ENCODE measurements at regions not wholly inside any gene's neighbourhood (a gene's known extent, or its start where the extent isn't known, plus 50 kb on each side); places are given as distances from the start of the nearest gene placed in this dataset.

DNA sequence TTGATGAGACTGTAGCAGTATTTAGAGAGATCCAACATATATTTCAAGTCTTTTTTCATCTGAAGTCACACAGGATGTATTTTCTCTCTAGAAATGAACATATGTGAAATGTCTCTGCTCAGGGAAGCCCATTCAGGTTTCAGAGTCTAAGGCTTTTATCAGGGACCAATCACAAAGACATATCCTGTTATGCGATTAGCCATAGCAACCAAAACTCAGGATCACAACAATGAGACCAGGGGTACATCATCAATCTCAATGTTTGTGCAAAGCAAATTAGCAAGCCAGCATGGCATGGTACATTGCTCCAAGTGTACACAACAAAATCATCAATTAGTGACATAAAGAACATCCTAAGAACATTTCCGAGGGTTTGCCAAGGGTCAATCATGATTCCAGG is 99.2 kb upstream of the AMN1 start:
- no peaks in the 10 kb centered on the region for H3K27me3 ChIP-seq (ENCODE audit: control insufficient read depth, insufficient read depth, low read length, poor library complexity, severe bottlenecking)
- H3K9me3 ChIP-seq (ENCODE audit: control insufficient read depth, low read length): peaks cover 28% of the 10 kb centered on the region
- H3K4me1 Mint-ChIP-seq: no peaks in the 10 kb centered on the region
- no peak overlapping the region for H3K4me3 ChIP-seq (ENCODE audit: low read length)
- H3K36me3 Mint-ChIP-seq (ENCODE audit: low read depth): peaks cover 13% of the 10 kb centered on the region
- H3K27ac Mint-ChIP-seq: no peak overlapping the region
- no peak overlapping the region for H3K4me3 Mint-ChIP-seq
- H3K36me3 ChIP-seq (ENCODE audit: control insufficient read depth, insufficient read depth, low read length): no peaks in the 10 kb centered on the region
- no peak overlapping the region for H3K9ac ChIP-seq (ENCODE audit: extremely low read depth, low read length, poor library complexity, severe bottlenecking)
- peaks cover 86% of the 10 kb centered on the region for H3K9me3 Mint-ChIP-seq
- H3K27me3 Mint-ChIP-seq (ENCODE audit: insufficient read depth): no peaks in the 10 kb centered on the region
- TF ChIP-seq, protein P1, sequence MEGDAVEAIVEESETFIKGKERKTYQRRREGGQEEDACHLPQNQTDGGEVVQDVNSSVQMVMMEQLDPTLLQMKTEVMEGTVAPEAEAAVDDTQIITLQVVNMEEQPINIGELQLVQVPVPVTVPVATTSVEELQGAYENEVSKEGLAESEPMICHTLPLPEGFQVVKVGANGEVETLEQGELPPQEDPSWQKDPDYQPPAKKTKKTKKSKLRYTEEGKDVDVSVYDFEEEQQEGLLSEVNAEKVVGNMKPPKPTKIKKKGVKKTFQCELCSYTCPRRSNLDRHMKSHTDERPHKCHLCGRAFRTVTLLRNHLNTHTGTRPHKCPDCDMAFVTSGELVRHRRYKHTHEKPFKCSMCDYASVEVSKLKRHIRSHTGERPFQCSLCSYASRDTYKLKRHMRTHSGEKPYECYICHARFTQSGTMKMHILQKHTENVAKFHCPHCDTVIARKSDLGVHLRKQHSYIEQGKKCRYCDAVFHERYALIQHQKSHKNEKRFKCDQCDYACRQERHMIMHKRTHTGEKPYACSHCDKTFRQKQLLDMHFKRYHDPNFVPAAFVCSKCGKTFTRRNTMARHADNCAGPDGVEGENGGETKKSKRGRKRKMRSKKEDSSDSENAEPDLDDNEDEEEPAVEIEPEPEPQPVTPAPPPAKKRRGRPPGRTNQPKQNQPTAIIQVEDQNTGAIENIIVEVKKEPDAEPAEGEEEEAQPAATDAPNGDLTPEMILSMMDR (conservative IDR thresholded peaks at IDR 0.05): no peak
- DNase-seq: no peak
- WGBS, 2 experiments (ENCODE audit: insufficient coverage in 1 of 2, insufficient read length in 1 of 2): 92 to 97% methylated on average over 2 of the region's 2 CpGs
- no peaks in the 10 kb centered on the region for H3K4me1 ChIP-seq (ENCODE audit: control insufficient read depth, insufficient read depth, low read length)
- H3K27ac ChIP-seq (ENCODE audit: low read depth, low read length): no peak overlapping the region

DNA sequence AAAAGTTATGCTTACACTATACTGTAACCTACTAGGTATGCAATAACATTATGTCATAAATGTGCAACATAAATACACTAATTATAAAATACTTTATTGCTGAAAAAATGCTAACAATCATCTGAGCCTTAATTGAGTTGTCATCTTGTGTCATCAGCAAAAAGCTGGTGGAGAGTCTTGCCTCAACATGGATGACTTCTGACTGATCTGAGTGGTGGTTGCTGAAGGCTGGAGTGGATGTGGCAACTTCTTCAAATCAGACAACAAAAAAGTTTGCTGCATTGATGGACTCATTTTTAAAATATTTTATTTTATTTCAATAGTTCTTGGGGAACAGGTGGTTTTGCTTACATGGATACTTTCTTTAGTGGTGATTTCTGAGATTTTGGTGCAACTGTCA is 93.9 kb upstream of the AMN1 start:
- TF ChIP-seq, protein P1 (conservative IDR thresholded peaks at IDR 0.05): no peak
- H3K36me3 ChIP-seq (ENCODE audit: control insufficient read depth, insufficient read depth, low read length): no peaks in the 10 kb centered on the region
- H3K27ac ChIP-seq (ENCODE audit: low read depth, low read length): no peak overlapping the region
- Mint-ChIP-seq H3K9me3 (peaks cover 40% of the 10 kb centered on the region), H3K4me3 (no peak overlapping the region), H3K36me3 (ENCODE audit: low read depth) (peaks cover 8% of the 10 kb centered on the region), H3K27ac (no peak overlapping the region), H3K4me1 (no peaks in the 10 kb centered on the region), H3K27me3 (ENCODE audit: insufficient read depth) (no peaks in the 10 kb centered on the region)
- no peaks in the 10 kb centered on the region for H3K4me1 ChIP-seq (ENCODE audit: control insufficient read depth, insufficient read depth, low read length)
- H3K9me3 ChIP-seq (ENCODE audit: control insufficient read depth, low read length): peaks cover 20% of the 10 kb centered on the region
- no peak for DNase-seq
- H3K9ac ChIP-seq (ENCODE audit: extremely low read depth, low read length, poor library complexity, severe bottlenecking): no peak overlapping the region
- no peaks in the 10 kb centered on the region for H3K27me3 ChIP-seq (ENCODE audit: control insufficient read depth, insufficient read depth, low read length, poor library complexity, severe bottlenecking)
- no peak overlapping the region for H3K4me3 ChIP-seq (ENCODE audit: low read length)

DNA sequence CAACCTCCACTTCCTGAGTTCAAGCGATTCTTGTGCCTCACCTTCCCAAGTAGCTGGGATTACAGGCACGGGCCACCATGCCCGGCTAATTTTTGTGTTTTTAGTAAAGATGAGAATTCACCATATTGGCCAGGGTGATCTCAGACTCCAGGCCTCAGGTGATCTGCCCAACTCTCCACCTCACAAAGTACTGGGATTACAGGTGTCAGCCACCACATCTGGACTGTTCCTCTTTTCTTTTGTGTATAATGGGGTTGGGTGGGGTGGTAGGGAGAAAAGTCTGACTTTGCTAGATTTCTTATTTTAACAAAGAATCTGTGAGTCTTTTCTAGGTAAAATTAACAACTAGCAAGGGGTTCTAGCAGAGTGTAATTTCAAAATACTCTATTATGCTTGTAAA is 92.7 kb upstream of the AMN1 start:
- 96 to 100% methylated on average over 1 to 3 of the region's 3 CpGs for WGBS, 2 experiments (ENCODE audit: insufficient coverage in 1 of 2, insufficient read length in 1 of 2)
- Histone ChIP-seq H3K27me3 (ENCODE audit: control insufficient read depth, insufficient read depth, low read length, poor library complexity, severe bottlenecking) (no peaks in the 10 kb centered on the region), H3K9me3 (ENCODE audit: control insufficient read depth, low read length) (peaks cover 15% of the 10 kb centered on the region), H3K4me1 (ENCODE audit: control insufficient read depth, insufficient read depth, low read length) (no peaks in the 10 kb centered on the region), H3K4me3 (ENCODE audit: low read length) (no peak overlapping the region), H3K27ac (ENCODE audit: low read depth, low read length) (no peak overlapping the region), H3K36me3 (ENCODE audit: control insufficient read depth, insufficient read depth, low read length) (no peaks in the 10 kb centered on the region), H3K9ac (ENCODE audit: extremely low read depth, low read length, poor library complexity, severe bottlenecking) (no peak overlapping the region)
- TF ChIP-seq, protein P1 (conservative IDR thresholded peaks at IDR 0.05): no peak
- H3K36me3 Mint-ChIP-seq (ENCODE audit: low read depth): peaks cover 8% of the 10 kb centered on the region
- H3K4me1 Mint-ChIP-seq: no peaks in the 10 kb centered on the region
- H3K9me3 Mint-ChIP-seq: peaks cover 28% of the 10 kb centered on the region
- H3K27ac Mint-ChIP-seq: no peak overlapping the region
- H3K27me3 Mint-ChIP-seq (ENCODE audit: insufficient read depth): no peaks in the 10 kb centered on the region
- DNase-seq: no peak
- H3K4me3 Mint-ChIP-seq: no peak overlapping the region
